WERI-Rb-1 (cell line): ENCODE measurements at regions not wholly inside any gene's neighbourhood (a gene's known extent, or its start where the extent isn't known, plus 50 kb on each side); places are given as distances from the start of the nearest gene placed in this dataset.

Experiments used
- DNase-seq: peaks from one replicate; pipeline ENCODE4 v3.0.0-alpha.2; 2020
- H3K27ac ChIP-seq: fragments of 250-450 bp; sonication (Bioruptor Pico); 2 replicates; pipeline ENCODE4 v1.5.1; 2020; ENCODE audit warnings: mild to moderate bottlenecking, moderate library complexity
- H3K27me3 ChIP-seq: fragments of 250-450 bp; sonication (Bioruptor Pico); 2 replicates; pipeline ENCODE4 v1.5.1; 2021; ENCODE audit warnings: mild to moderate bottlenecking, low read depth, moderate library complexity; ENCODE audit not compliant: insufficient read depth, severe bottlenecking
- H3K36me3 ChIP-seq: fragments of 250-450 bp; sonication (Bioruptor Pico); 2 replicates; pipeline ENCODE4 v1.5.1; 2020; ENCODE audit warnings: mild to moderate bottlenecking, moderate library complexity
- H3K4me3 ChIP-seq: 2 replicates; pipeline ENCODE4 v1.5.1; 2011; ENCODE audit warnings: low read depth, mild to moderate bottlenecking, control low read depth, low read length
- H3K9me3 ChIP-seq: fragments of 250-450 bp; sonication (Bioruptor Pico); 2 replicates; pipeline ENCODE4 v1.5.1; 2021; ENCODE audit warnings: mild to moderate bottlenecking, moderate library complexity; ENCODE audit not compliant: severe bottlenecking
- CTCF ChIP-seq: IDR thresholded peaks from 2 replicates; pipeline ENCODE4 v1.5.1; 2011; ENCODE audit warnings: low read depth, mild to moderate bottlenecking, control low read depth, inconsistent platforms, low read length

GRCh38 chr6:8336406-8337057, 98.8 kb downstream of the SLC35B3 start:
- Histone ChIP-seq H3K36me3 (no peaks in the 10 kb centered on the region), H3K27ac (no peak overlapping the region), H3K4me3 (no peak overlapping the region), H3K9me3 (no peaks in the 10 kb centered on the region), H3K27me3 (peaks cover 10% of the 10 kb centered on the region)
- TF ChIP-seq CTCF, result no peak
- DNase-seq, result no peak

- H3K9me3 ChIP-seq, result no peaks in the 10 kb centered on the region
- peaks cover 8% of the 10 kb centered on the region for H3K27me3 ChIP-seq
- H3K4me3 ChIP-seq, result no peak overlapping the region
- no peak for DNase-seq
- no peaks in the 10 kb centered on the region for H3K36me3 ChIP-seq
- no peak for TF ChIP-seq CTCF
- no peak overlapping the region for H3K27ac ChIP-seq
Observed at GRCh38 chr6:8335896-8336295, 99.4 kb downstream of the SLC35B3 start.

GRCh38 chr6:8335381-8335780, 100.0 kb downstream of the SLC35B3 start:
- H3K4me3 ChIP-seq, result no peak overlapping the region
- H3K27ac ChIP-seq, result no peak overlapping the region
- no peak for DNase-seq
- H3K9me3 ChIP-seq, result no peaks in the 10 kb centered on the region
- peaks cover 8% of the 10 kb centered on the region for H3K27me3 ChIP-seq
- H3K36me3 ChIP-seq, result no peaks in the 10 kb centered on the region
- no peak for TF ChIP-seq CTCF

- peaks cover 7% of the 10 kb centered on the region for H3K27me3 ChIP-seq
- no peaks in the 10 kb centered on the region for H3K9me3 ChIP-seq
- H3K36me3 ChIP-seq, result no peaks in the 10 kb centered on the region
- DNase-seq, result no peak
- no peak for TF ChIP-seq CTCF
- no peak overlapping the region for H3K4me3 ChIP-seq
- no peak overlapping the region for H3K27ac ChIP-seq
Observed at GRCh38 chr6:8334113-8334512, 101.2 kb downstream of the SLC35B3 start.

GRCh38 chr6:8329562-8329961, 105.8 kb downstream of the SLC35B3 start:
- no peak for TF ChIP-seq CTCF
- no peak for DNase-seq
- no peaks in the 10 kb centered on the region for H3K9me3 ChIP-seq
- no peak overlapping the region for H3K4me3 ChIP-seq
- peaks cover 4% of the 10 kb centered on the region for H3K27me3 ChIP-seq
- H3K36me3 ChIP-seq, result no peaks in the 10 kb centered on the region
- H3K27ac ChIP-seq, result no peak overlapping the region

GRCh38 chr6:8325743-8326142, 109.6 kb downstream of the SLC35B3 start:
- Histone ChIP-seq H3K27me3 (peaks cover 10% of the 10 kb centered on the region), H3K36me3 (no peaks in the 10 kb centered on the region), H3K27ac (no peak overlapping the region), H3K9me3 (no peaks in the 10 kb centered on the region), H3K4me3 (no peak overlapping the region)
- no peak for TF ChIP-seq CTCF
- no peak for DNase-seq
